Cardiac muscle cell (in vitro differentiated cells and primary cell): ENCODE measurements at regions not wholly inside any gene's neighbourhood (a gene's known extent, or its start where the extent isn't known, plus 50 kb on each side); places are given as distances from the start of the nearest gene placed in this dataset.

Source experiments
- DNase-seq, 2 donors: peaks; one replicate each; pipeline versions ENCODE4 v3.0.0 to v3.0.0-alpha.2; 2010 to 2017; ENCODE audit warnings: low read depth in 1 of 2, low spot score in 1 of 2
- H3K27ac ChIP-seq: fragments of 200-600 bp; sonication (generic); 2 replicates; pipeline ENCODE4 v1.5.1; 2016
- H3K27me3 ChIP-seq: fragments of 200-600 bp; sonication (generic); 2 replicates; pipeline ENCODE4 v1.6.0; 2016; ENCODE audit warnings: control low read depth
- H3K36me3 ChIP-seq: fragments of 200-600 bp; sonication (generic); 2 replicates; pipeline ENCODE4 v1.5.1; 2016; ENCODE audit warnings: control low read depth
- H3K4me1 ChIP-seq: fragments of 200-600 bp; sonication (generic); 2 replicates; pipeline ENCODE4 v1.8.1; 2017; ENCODE audit warnings: low read depth, mild to moderate bottlenecking, mixed run types
- H3K4me3 ChIP-seq: fragments of 200-600 bp; sonication (generic); 2 replicates; pipeline ENCODE4 v1.5.1; 2016; ENCODE audit warnings: mild to moderate bottlenecking
- H3K9me3 ChIP-seq: fragments of 200-600 bp; sonication (generic); 2 replicates; pipeline ENCODE4 v1.5.1; 2017; ENCODE audit warnings: low read depth, mild to moderate bottlenecking, control low read depth
- TF ChIP-seq, protein P1 (sequence below): IDR thresholded peaks from 2 replicates; pipeline ENCODE4 v1.5.1; 2012; ENCODE audit warnings: low read depth, mild to moderate bottlenecking, low read length

DNA sequence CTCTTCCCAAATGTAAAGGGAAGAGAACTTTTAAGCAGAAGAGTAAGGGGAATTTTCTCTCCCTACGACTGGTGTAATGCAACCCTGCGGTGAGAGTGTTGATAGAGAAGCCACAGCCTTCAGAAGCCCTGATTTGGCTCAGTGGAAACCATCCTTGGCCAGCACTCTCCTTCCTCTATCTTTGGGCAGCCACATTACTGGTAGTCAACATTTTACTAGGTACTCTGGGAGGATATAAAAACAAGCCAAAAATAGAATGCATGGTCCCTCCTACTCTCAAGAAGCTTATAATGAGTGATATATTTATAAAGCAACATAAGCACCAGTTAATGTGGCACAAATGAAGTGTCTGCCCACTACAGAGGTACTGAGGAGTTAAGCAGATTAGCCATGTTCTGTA lies 201.8 kb upstream of the NCAM1 start:
- H3K27ac ChIP-seq = no peak overlapping the region
- TF ChIP-seq, protein P1, sequence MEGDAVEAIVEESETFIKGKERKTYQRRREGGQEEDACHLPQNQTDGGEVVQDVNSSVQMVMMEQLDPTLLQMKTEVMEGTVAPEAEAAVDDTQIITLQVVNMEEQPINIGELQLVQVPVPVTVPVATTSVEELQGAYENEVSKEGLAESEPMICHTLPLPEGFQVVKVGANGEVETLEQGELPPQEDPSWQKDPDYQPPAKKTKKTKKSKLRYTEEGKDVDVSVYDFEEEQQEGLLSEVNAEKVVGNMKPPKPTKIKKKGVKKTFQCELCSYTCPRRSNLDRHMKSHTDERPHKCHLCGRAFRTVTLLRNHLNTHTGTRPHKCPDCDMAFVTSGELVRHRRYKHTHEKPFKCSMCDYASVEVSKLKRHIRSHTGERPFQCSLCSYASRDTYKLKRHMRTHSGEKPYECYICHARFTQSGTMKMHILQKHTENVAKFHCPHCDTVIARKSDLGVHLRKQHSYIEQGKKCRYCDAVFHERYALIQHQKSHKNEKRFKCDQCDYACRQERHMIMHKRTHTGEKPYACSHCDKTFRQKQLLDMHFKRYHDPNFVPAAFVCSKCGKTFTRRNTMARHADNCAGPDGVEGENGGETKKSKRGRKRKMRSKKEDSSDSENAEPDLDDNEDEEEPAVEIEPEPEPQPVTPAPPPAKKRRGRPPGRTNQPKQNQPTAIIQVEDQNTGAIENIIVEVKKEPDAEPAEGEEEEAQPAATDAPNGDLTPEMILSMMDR = no peak
- no peak overlapping the region for H3K4me3 ChIP-seq
- H3K9me3 ChIP-seq = no peaks in the 10 kb centered on the region
- H3K27me3 ChIP-seq = no peaks in the 10 kb centered on the region
- no peaks in the 10 kb centered on the region for H3K36me3 ChIP-seq
- DNase-seq = peak in 1 of 2 donors; percentile 33
- peaks cover 6% of the 10 kb centered on the region for H3K4me1 ChIP-seq

DNA sequence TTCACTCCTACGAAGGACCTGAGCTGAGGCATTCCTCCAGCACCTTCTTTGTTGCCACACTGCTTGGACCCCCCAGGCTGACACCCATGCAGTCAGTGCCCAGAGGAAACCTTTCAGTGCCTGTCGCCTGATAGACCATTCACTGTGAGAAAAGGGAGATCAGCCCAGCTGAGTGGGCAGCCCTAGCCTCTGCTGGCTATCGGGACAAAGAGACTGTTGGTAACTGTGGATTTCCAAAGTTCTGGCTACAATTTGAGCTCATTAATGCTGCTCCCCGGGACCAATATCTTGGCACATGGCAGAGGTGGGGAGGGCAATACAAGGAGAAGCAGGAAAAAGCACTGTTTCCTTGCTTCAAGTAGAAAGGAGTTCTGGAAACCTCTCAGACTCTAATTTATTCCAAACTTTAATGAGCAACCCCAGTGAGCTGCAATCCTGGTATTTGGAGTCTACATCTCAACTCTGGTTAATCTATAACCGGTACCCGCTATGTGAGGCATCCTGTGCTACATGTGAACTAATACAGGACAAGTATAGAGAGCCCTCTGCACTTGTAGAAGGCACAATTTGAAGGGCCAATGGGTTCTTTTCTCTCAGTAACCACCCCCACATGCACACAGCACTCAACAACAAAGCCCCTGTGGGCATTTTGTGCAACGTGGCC lies 200.7 kb upstream of the NCAM1 start:
- no peak for DNase-seq
- H3K9me3 ChIP-seq = no peaks in the 10 kb centered on the region
- no peaks in the 10 kb centered on the region for H3K27me3 ChIP-seq
- TF ChIP-seq, protein P1 = no peak
- no peaks in the 10 kb centered on the region for H3K36me3 ChIP-seq
- peaks cover 6% of the 10 kb centered on the region for H3K4me1 ChIP-seq
- no peak overlapping the region for H3K4me3 ChIP-seq
- H3K27ac ChIP-seq = no peak overlapping the region

DNA sequence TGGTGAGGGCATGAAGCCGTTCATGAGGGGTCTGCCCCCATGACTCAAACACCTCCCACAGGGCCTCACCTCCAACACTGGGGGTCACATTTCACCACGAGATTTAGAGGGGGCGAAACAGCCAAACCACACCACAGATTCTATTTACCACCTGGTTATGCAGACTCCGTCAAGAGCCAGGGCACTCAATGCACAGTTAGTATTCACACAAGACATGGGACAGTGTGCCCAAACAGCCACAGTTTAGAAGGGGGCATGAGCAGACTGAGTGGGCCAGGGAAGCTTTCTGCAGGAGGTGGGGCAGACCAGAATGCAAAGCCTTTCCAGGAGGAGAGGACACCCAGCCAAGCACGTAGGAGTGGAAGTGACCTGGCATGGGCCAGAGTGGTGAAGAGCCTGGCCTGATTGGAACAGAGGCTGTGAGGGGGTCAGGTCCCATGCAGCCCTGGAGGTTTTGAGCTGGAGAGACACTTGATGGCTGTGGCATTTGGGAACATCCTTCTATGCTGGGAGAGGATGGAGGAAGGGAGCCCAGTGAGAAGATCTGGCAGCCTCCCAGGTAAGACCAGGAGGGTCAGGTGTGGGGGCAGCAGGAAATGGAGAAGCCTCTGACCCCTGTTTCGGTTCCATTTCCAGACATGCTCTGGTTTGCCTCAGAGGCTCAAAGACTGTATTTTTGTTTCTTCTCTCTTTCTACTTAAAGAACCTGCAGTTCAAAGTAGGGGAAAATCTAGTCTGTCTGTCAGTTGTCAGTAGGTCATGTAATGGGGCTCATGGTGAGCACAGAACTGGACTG lies 199.1 kb upstream of the NCAM1 start:
- TF ChIP-seq, protein P1 = no peak
- Histone ChIP-seq H3K9me3 (no peaks in the 10 kb centered on the region), H3K36me3 (no peaks in the 10 kb centered on the region), H3K27me3 (no peaks in the 10 kb centered on the region), H3K4me1 (peaks cover 6% of the 10 kb centered on the region), H3K4me3 (no peak overlapping the region), H3K27ac (no peak overlapping the region)
- no peak for DNase-seq

DNA sequence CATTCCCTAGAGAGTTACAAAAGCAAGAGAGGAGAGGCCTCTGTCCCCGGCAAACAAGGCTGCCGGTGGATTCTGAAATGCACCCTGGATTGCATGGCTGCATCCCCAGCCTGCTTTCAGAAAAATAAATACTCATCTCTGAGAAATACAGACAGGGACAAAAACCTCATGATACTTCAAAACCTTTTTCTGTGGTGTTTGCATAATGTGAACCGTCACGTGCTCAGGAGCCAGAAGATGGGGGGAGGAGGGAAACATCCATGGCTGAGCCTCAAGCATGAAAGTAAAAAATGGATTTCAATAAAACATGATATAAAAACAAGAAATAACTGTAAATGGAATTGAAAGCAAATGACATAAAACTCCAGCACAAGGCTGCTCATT lies 198.5 kb upstream of the NCAM1 start:
- DNase-seq = no peak
- Histone ChIP-seq H3K36me3 (no peaks in the 10 kb centered on the region), H3K27ac (no peak overlapping the region), H3K4me3 (no peak overlapping the region), H3K4me1 (peaks cover 6% of the 10 kb centered on the region), H3K9me3 (no peaks in the 10 kb centered on the region), H3K27me3 (no peaks in the 10 kb centered on the region)
- TF ChIP-seq, protein P1 = no peak

DNA sequence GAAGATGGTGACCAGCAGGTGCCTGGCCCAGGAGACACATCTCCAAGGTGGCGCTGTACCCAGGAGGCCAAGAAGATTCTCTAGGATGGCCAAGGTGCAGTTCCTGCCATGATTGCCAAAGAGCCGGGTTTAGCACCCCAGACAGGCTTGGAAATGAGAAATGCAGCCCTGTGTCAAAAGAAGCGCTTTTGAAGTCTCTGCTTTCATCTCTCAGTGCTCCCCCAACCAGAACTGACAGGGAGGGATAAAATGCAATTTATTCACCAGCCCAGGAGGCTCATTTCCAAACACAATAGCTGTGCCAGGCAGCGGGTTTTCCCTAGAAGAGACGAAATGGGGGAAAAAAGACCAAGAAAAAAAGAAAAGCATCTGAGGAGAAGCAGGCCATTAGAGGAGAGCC lies 195.9 kb upstream of the NCAM1 start:
- Histone ChIP-seq H3K4me3 (no peak overlapping the region), H3K27me3 (no peaks in the 10 kb centered on the region), H3K4me1 (peaks cover 18% of the 10 kb centered on the region), H3K27ac (no peak overlapping the region), H3K36me3 (no peaks in the 10 kb centered on the region), H3K9me3 (no peaks in the 10 kb centered on the region)
- TF ChIP-seq, protein P1 = no peak
- no peak for DNase-seq
